ENCODE measurements at regions not wholly inside any gene's neighbourhood (a gene's known extent, or its start where the extent isn't known, plus 50 kb on each side); places are given as distances from the start of the nearest gene placed in this dataset.

GRCh38 chr3:88267441-88267840 lies 117.7 kb downstream of the C3orf38 start:
- no peak overlapping the region for H3K4me3 ChIP-seq
- no peaks in the 10 kb centered on the region for H3K36me3 ChIP-seq
- H3K27me3 ChIP-seq: peaks cover 0 to 4% (median 0%) of the 10 kb centered on the region in 7 donors
- no peaks in the 10 kb centered on the region for H3K4me1 ChIP-seq
- ATAC-seq (no peak), DNase-seq (no peak)
- no peaks in the 10 kb centered on the region for H3K9me3 ChIP-seq
- WGBS, 2 donors: 61 to 62% methylated on average over 5 of the region's 5 CpGs
- no peak overlapping the region for H3K27ac ChIP-seq
- no peak for TF ChIP-seq CTCF (IDR thresholded peaks at IDR 0.05)
- intact Hi-C loops (cut with DNase I): no loop called here

GRCh38 chr3:88267847-88268246 lies 118.1 kb downstream of the C3orf38 start:
- ATAC-seq: no peak
- Histone ChIP-seq H3K27ac (no peak overlapping the region), H3K36me3 (no peaks in the 10 kb centered on the region), H3K9me3 (no peaks in the 10 kb centered on the region), H3K27me3 (no peaks in the 10 kb centered on the region), H3K4me1 (no peaks in the 10 kb centered on the region), H3K4me3 (no peak overlapping the region)
- intact Hi-C loops (cut with DNase I): no loop called here
- no peak for DNase-seq
- TF ChIP-seq CTCF (IDR thresholded peaks at IDR 0.05): no peak
- WGBS, 2 donors: 25% methylated on average over 3 of the region's 3 CpGs

GRCh38 chr3:88280326-88280725 lies 130.6 kb downstream of the C3orf38 start:
- WGBS, 2 donors: 69 to 74% methylated on average over 3 of the region's 3 CpGs
- H3K27me3 ChIP-seq: no peaks in the 10 kb centered on the region
- intact Hi-C loops (cut with DNase I): no loop called here
- H3K4me1 ChIP-seq: no peaks in the 10 kb centered on the region
- TF ChIP-seq CTCF (IDR thresholded peaks at IDR 0.05): no peak
- DNase-seq: no peak
- H3K9me3 ChIP-seq: no peaks in the 10 kb centered on the region
- no peak for ATAC-seq
- no peak overlapping the region for H3K27ac ChIP-seq
- no peak overlapping the region for H3K4me3 ChIP-seq
- H3K36me3 ChIP-seq: no peaks in the 10 kb centered on the region

GRCh38 chr3:88282528-88283241 lies 132.9 kb downstream of the C3orf38 start:
- DNase-seq (no peak), ATAC-seq (no peak)
- Histone ChIP-seq H3K36me3 (no peaks in the 10 kb centered on the region), H3K4me3 (no peak overlapping the region), H3K27me3 (no peaks in the 10 kb centered on the region), H3K9me3 (no peaks in the 10 kb centered on the region), H3K27ac (no peak overlapping the region), H3K4me1 (no peaks in the 10 kb centered on the region)
- no peak for TF ChIP-seq CTCF (IDR thresholded peaks at IDR 0.05)
- 94% methylated on average over 6 of the region's 6 CpGs for WGBS, 2 donors
- intact Hi-C loops (cut with DNase I): no loop called here
